GM12874 (cell line): ENCODE measurements at regions not wholly inside any gene's neighbourhood (a gene's known extent, or its start where the extent isn't known, plus 50 kb on each side); places are given as distances from the start of the nearest gene placed in this dataset.

Experiments used
- TF ChIP-seq, protein P1 (sequence below): IDR thresholded peaks from 2 replicates; pipeline ENCODE4 v1.5.1; 2011; ENCODE audit warnings: low read depth, mild to moderate bottlenecking, control low read depth, low read length, moderate library complexity; ENCODE audit not compliant: insufficient read depth

DNA sequence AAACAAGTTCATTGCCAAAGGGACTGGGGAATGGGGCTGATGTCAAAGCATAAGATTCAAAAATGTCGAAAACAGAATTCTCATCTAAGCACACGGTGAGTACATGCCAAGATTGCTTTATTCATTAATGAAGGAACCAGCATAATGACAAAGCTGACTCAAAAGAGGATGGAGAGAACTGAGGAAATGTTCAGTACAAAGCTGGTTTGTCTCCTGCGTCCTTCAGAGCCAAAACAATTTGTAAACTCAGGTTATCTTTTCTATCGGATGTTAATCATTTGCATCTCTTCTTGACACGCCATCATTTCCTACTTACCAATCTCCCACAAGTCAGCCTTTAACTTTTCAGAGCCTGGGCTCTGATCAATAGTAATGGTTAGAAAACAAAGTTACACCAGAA, 195.6 kb upstream of the PMEPA1 start:
- TF ChIP-seq, protein P1, sequence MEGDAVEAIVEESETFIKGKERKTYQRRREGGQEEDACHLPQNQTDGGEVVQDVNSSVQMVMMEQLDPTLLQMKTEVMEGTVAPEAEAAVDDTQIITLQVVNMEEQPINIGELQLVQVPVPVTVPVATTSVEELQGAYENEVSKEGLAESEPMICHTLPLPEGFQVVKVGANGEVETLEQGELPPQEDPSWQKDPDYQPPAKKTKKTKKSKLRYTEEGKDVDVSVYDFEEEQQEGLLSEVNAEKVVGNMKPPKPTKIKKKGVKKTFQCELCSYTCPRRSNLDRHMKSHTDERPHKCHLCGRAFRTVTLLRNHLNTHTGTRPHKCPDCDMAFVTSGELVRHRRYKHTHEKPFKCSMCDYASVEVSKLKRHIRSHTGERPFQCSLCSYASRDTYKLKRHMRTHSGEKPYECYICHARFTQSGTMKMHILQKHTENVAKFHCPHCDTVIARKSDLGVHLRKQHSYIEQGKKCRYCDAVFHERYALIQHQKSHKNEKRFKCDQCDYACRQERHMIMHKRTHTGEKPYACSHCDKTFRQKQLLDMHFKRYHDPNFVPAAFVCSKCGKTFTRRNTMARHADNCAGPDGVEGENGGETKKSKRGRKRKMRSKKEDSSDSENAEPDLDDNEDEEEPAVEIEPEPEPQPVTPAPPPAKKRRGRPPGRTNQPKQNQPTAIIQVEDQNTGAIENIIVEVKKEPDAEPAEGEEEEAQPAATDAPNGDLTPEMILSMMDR = no peak

DNA sequence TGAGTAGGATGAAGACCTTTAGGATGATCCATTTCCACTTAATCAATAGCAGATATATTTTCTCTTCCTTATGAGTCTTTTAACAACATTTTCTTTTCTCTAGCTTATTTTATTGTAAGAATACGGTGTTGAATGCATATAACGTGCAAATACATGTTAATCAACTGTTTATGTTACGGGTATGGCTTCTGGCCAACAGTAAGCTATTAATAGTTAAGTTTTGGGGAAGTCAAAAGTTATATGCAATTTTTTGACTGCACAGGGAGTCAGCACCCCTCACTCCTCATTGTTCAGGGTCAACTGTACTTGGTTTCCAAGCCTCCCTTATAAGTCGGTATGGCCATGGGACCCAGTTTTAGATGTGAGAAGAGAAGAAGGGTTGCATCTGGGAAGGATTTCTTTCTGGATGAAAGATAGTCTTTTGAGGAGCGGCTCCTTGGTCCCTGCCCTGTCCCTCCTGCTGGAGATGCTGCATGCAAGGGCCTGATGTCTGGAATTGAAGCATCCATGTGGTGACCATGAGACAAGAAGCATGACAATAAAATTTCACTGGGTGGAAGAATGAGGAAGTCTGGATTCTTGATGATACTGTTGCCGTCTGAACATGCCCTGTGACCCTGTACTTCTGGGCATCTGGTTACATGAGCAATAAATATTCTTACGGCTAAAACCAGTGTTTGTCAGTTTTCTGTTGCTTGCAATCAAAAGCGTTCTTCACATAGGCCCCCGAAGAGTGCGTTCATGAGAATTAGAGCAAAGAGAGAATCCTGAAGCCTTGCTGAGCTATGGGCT, 194.7 kb upstream of the PMEPA1 start:
- TF ChIP-seq, protein P1 = no peak

DNA sequence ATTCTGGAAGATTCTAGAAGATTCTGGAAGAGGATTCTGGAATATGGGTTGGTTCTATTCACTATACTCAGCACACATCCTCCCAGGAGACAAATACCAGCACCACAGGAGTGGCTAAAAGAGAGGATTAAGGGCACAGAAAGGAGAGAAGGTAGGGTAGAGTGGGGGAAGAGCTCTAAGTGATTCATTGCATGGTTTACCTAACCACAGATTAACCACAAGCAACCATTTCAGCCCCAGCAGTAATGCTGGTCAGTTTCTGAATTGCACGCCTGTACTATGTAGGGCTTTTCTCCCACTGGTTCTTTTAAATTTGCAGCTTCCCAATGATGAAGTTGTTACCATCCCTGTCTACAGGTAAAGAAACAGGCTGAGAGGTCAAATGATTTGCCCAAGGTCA, 192.7 kb upstream of the PMEPA1 start:
- TF ChIP-seq, protein P1 = no peak

DNA sequence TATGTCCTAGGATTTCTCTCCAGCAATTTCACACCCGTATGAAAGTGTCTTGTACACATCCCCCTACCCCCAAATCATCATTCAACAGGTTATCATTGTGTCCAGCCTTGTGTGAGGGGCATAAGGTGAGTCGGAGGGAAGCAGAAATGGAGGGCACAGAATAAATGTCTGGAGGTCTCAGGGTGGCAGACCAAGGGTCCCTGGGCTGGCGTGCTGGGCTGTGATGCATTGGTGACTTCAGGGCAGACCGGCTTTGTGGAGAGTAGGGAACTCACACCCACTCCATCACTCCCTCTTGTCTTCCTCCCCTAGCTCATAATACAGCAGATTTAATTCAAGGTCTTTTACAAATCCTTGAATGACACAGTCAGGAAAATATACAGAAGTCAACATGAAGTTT, 191.7 kb upstream of the PMEPA1 start:
- TF ChIP-seq, protein P1 = no peak

DNA sequence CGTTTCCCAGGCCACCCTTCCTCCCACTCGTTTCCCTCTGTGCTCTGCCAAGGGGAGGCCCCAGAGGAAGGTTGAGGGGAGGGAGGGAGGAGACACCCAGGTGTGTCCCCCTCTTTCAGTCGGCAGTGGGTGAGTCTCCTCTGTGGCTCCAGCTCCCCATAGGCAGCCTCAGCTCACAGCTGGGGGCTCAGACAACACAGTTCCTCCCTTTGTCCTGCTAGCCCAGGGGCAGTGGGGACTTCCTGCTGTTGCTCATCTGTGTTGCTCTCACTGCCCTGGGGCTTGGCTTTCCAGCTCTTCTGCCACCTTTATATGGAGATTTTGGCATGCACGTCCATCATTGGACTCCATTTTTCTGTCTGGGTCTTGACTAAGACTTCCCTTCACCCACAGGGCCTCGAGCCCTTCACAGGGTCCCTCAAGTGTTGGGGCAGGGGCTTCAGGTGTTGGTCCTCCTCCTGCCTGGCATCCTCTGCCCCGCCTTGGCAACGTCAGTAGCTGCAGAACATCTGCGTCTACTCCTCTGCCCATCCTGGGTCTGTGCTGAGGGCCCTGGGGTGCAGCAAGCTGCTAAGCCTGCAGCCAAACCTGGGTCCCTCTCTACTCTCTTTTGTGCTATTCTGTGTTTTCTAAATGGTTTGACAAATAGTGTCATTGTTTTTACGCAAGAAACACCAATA, 190.6 kb upstream of the PMEPA1 start:
- TF ChIP-seq, protein P1 = no peak

DNA sequence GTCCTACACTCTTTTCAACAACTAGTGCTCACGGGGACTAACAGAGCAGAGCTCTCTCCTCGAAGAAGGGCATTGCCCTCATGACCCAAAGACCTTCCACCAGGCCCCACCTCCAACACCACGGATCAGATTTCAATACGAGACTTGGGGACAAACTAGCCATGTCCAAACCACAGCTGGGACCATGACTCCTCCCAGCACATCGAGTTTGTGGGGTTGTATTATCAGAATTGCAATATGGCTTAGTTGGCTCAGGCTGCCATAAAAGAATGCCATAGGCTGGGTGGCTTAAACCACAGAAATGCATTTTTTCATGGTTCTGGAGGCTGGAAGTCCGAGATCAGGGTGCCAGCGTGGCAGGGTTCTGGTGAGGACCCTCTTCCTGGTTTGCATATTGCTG, 189.7 kb upstream of the PMEPA1 start:
- TF ChIP-seq, protein P1 = no peak

DNA sequence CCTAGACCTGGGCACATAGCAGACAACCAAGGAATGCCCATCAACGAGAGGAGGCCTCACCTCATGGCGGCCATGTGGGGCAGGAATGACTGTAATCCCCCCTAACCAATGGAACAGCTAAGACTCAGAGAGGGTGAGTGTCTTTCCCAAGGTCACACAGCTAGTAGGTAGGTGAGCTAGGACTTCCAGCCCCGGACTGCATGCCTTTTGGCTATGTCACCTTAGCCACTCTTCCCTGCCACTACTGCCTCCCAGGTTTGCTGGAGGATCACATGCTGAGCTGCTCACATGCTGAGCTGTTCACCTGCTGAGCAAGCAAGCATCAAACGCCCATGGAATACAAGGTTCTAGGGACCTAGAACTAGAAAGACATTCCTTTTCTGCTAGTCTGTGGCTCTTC, 188.5 kb upstream of the PMEPA1 start:
- TF ChIP-seq, protein P1 = no peak
